C4-2B (cell line): ENCODE measurements at regions not wholly inside any gene's neighbourhood (a gene's known extent, or its start where the extent isn't known, plus 50 kb on each side); places are given as distances from the start of the nearest gene placed in this dataset.

Experiments used
- ZFX ChIP-seq: fragments of 450-650 bp; IDR thresholded peaks from 2 replicates; pipeline ENCODE4 v1.6.1; 2017
- TF ChIP-seq, protein P1 (sequence below): fragments of 450-650 bp; conservative IDR thresholded peaks from 2 replicates; pipeline ENCODE4 v1.5.1; 2017; ENCODE audit warnings: mild to moderate bottlenecking

DNA sequence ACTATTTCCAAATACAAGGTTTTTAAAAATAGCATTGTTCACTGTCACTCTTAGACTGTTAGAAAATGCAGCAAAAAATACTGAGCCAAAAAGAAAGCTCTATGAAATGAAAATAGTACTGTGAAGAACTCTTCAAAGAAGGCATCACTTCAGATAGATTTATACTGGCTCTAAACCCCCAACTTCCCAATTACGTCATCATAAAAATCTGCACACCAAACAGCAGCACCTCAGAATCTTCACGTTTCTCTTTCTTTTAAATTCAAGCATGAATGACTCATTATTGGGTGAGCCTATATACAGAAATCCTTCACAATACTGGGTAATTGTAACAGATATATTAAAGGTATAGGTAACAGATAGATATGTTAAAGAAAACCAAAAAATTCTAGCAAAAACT is 208.4 kb upstream of the HTR1E start:
- TF ChIP-seq, protein P1, sequence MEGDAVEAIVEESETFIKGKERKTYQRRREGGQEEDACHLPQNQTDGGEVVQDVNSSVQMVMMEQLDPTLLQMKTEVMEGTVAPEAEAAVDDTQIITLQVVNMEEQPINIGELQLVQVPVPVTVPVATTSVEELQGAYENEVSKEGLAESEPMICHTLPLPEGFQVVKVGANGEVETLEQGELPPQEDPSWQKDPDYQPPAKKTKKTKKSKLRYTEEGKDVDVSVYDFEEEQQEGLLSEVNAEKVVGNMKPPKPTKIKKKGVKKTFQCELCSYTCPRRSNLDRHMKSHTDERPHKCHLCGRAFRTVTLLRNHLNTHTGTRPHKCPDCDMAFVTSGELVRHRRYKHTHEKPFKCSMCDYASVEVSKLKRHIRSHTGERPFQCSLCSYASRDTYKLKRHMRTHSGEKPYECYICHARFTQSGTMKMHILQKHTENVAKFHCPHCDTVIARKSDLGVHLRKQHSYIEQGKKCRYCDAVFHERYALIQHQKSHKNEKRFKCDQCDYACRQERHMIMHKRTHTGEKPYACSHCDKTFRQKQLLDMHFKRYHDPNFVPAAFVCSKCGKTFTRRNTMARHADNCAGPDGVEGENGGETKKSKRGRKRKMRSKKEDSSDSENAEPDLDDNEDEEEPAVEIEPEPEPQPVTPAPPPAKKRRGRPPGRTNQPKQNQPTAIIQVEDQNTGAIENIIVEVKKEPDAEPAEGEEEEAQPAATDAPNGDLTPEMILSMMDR = no peak
- no peak for TF ChIP-seq ZFX
